ENCODE measurements at regions not wholly inside any gene's neighbourhood (a gene's known extent, or its start where the extent isn't known, plus 50 kb on each side); places are given as distances from the start of the nearest gene placed in this dataset.
A peak's percentile ranks its signal among the peaks of the same experiment; 100 is the strongest.

DNA sequence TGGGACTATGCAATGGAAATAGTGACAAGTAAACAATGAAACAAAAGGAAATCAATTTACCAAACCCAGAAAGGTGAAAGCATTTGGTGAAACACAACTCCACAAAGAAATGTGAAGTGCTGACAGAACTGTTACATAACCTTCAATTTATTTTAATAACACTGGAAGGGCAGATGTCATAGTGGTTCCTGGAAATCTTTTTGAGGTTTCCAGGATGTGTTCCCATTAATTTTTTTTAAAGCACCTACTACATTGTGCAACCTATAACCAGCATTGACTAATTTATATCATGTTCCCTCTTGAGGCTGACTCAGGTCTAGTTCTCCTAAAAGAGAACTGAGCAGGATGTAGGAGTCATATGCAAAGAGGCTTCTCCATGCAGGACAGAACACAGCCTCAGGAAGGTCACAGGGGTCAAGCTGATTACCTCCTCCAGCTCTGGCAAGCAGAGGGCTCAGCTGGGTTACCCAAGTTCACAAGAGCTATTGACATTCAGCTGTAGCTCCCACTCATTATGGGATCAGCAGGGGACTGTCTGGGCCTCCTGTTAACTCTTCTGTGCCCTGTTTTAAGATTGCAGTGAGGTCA is 157.1 kb upstream of the NRIP1 start:
- TF ChIP-seq, protein P1, sequence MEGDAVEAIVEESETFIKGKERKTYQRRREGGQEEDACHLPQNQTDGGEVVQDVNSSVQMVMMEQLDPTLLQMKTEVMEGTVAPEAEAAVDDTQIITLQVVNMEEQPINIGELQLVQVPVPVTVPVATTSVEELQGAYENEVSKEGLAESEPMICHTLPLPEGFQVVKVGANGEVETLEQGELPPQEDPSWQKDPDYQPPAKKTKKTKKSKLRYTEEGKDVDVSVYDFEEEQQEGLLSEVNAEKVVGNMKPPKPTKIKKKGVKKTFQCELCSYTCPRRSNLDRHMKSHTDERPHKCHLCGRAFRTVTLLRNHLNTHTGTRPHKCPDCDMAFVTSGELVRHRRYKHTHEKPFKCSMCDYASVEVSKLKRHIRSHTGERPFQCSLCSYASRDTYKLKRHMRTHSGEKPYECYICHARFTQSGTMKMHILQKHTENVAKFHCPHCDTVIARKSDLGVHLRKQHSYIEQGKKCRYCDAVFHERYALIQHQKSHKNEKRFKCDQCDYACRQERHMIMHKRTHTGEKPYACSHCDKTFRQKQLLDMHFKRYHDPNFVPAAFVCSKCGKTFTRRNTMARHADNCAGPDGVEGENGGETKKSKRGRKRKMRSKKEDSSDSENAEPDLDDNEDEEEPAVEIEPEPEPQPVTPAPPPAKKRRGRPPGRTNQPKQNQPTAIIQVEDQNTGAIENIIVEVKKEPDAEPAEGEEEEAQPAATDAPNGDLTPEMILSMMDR (IDR thresholded peaks at IDR 0.05): no peak
- TF ChIP-seq EP300 (IDR thresholded peaks at IDR 0.05): peak in 3 of 4 donors; percentile 25 to 88 (median 77)
- TF ChIP-seq POLR2A (IDR thresholded peaks at IDR 0.05): no peak
- TF ChIP-seq POLR2AphosphoS5 (IDR thresholded peaks at IDR 0.05): peak in 1 of 2 donors; percentile 60
